ENCODE measurements at regions not wholly inside any gene's neighbourhood (a gene's known extent, or its start where the extent isn't known, plus 50 kb on each side); places are given as distances from the start of the nearest gene placed in this dataset.

DNA sequence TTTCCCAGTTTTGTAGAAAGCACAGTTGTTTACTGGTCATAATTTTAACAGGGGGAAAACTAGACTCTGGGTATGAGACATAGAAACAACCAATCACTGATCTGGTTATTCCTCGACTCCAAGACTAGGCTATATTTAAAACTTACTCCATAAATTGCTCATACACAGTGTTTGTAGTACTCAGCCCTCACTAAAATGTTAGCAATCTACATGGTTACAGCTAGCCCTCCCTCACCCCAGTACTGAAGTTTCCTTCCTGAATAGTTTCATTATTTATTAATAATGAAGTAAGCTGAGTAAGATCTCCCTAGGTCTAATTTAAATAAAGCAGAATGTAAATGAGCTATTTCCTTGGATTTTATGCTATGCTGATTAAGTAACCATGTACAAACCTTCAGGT, 275.1 kb downstream of the CDH20 start:
- no peak overlapping the region for H3K27ac Mint-ChIP-seq
- no peaks in the 10 kb centered on the region for H3K9me3 Mint-ChIP-seq
- no peaks in the 10 kb centered on the region for H3K4me1 Mint-ChIP-seq (ENCODE audit: low read depth)
- peaks cover 24% of the 10 kb centered on the region for H3K27me3 Mint-ChIP-seq
- TF ChIP-seq CTCF (IDR thresholded peaks at IDR 0.05) = no peak
- H3K36me3 Mint-ChIP-seq (ENCODE audit: low read depth) = no peaks in the 10 kb centered on the region
- ATAC-seq = no peak
- H3K4me3 Mint-ChIP-seq = no peak overlapping the region
- intact Hi-C loops (cut with micrococcal nuclease) = no loop called here
- ChIA-PET POLR2A (no interaction called here), CTCF (interaction anchor here (2.0 kb wide), 1 partner anchor 26 kb away, joined by 9 read pairs; no protein-coding TSS in a partner anchor)
- no peak for DNase-seq

DNA sequence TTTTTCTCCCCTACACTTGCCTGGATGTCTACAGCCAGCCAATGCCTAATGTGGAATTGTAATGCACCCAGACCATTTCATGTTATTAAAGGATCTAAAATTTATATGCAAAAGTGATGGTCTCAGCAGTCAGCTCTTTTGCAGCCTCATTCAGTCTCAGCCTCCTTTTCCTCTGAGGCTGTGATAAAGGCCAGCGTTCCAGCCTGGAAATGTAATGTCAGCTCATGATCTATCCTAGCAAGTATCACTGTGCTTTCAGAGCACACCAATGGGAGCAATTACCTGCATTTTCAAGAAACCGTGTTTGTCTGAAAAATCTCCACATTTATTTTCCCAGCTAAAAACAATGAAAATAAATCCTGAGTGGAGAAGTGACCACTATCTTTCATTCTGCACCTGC, 274.6 kb downstream of the CDH20 start:
- Mint-ChIP-seq H3K36me3 (ENCODE audit: low read depth) (no peaks in the 10 kb centered on the region), H3K27ac (no peak overlapping the region), H3K27me3 (peaks cover 25% of the 10 kb centered on the region), H3K4me3 (no peak overlapping the region), H3K9me3 (no peaks in the 10 kb centered on the region), H3K4me1 (ENCODE audit: low read depth) (no peaks in the 10 kb centered on the region)
- intact Hi-C loops (cut with micrococcal nuclease) = no loop called here
- TF ChIP-seq CTCF (IDR thresholded peaks at IDR 0.05) = no peak
- DNase-seq (no peak), ATAC-seq (no peak)
- CTCF ChIA-PET = interaction anchor here (2.0 kb wide), 1 partner anchor 26 kb away, joined by 9 read pairs; no protein-coding TSS in a partner anchor
- POLR2A ChIA-PET = no interaction called here

- Mint-ChIP-seq H3K27ac (no peak overlapping the region), H3K4me1 (ENCODE audit: low read depth) (no peaks in the 10 kb centered on the region), H3K36me3 (ENCODE audit: low read depth) (no peaks in the 10 kb centered on the region), H3K9me3 (no peaks in the 10 kb centered on the region), H3K27me3 (peaks cover 30% of the 10 kb centered on the region), H3K4me3 (no peak overlapping the region)
- intact Hi-C loops (cut with micrococcal nuclease) = no loop called here
- TF ChIP-seq CTCF (IDR thresholded peaks at IDR 0.05) = no peak
- no peak for ATAC-seq
- ChIA-PET POLR2A (no interaction called here), CTCF (no interaction called here)
- DNase-seq = no peak
Measured at GRCh38 chr18:61606759-61607158, 273.5 kb downstream of the CDH20 start.

DNA sequence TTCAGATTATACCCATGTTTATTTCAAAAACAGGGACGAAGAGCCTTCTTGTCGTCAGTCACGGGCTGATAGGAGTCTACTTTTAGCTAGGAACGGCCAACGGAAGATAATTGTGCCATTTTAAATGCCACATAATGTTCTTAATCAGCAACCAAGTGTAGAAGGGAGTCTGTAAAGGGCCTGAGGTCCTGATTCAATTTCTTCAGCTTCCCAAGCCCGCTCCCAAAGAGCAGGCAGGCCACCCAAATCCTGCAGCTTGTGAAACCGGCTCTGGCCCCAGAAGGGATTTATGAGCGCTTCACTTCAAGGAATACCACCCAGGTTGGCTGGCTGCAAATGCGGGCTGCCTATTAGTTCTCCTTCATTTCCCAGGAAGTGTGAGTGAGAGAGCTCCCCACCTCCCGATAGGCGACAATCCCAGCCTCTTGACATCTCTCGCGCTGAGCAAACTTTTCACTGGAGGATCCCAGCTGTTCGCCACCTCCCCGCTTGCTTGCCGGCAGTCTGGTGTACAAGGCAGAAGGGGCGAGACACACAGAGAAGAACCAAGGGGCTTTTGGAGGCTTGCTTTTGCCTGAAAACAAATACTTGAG, 272.9 kb downstream of the CDH20 start:
- H3K4me3 Mint-ChIP-seq = no peak overlapping the region
- H3K27me3 Mint-ChIP-seq = peaks cover 30% of the 10 kb centered on the region
- POLR2A ChIA-PET = no interaction called here
- intact Hi-C loops (cut with micrococcal nuclease) = no loop called here
- no peak for TF ChIP-seq CTCF (IDR thresholded peaks at IDR 0.05)
- DNase-seq = no peak
- CTCF ChIA-PET = no interaction called here
- ATAC-seq = no peak
- H3K9me3 Mint-ChIP-seq = no peaks in the 10 kb centered on the region
- no peak overlapping the region for H3K27ac Mint-ChIP-seq
- H3K36me3 Mint-ChIP-seq (ENCODE audit: low read depth) = no peaks in the 10 kb centered on the region
- H3K4me1 Mint-ChIP-seq (ENCODE audit: low read depth) = no peaks in the 10 kb centered on the region

DNA sequence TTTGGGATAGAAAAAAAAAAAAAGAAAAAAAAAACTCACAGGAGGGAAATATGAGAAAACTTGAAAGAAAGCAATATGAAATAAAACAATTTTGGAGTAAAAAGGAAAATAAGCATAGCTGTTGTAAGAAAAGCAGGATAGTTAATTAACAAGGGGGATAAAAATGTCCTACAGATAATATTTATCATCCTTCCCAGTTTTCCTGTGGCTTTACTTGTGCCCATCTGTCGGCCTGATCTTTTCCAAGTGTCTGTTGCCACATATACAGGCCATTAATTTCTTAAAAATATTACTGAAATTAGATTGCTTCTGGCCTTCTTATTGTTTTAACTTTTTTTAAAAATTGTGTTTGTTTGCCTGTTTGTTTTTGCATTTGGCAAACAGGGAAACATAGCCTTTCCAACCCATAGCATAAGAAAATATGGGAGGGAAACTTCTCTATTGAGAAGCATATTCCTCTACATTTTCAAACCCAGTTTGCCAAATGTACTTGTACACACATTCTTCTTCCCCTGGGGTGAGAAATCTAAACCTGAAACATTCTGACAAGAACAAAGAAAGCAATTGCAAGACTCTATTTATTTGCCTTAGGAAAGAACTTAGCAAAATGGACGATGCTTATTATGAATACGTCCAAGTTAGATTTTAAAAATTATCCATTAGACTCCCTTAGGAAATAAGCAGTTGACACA, 272.3 kb downstream of the CDH20 start:
- Mint-ChIP-seq H3K9me3 (no peaks in the 10 kb centered on the region), H3K27me3 (peaks cover 28% of the 10 kb centered on the region), H3K36me3 (ENCODE audit: low read depth) (no peaks in the 10 kb centered on the region), H3K4me1 (ENCODE audit: low read depth) (no peaks in the 10 kb centered on the region), H3K4me3 (no peak overlapping the region), H3K27ac (no peak overlapping the region)
- ChIA-PET CTCF (no interaction called here), POLR2A (no interaction called here)
- DNase-seq (no peak), ATAC-seq (no peak)
- intact Hi-C loops (cut with micrococcal nuclease) = no loop called here
- no peak for TF ChIP-seq CTCF (IDR thresholded peaks at IDR 0.05)
